ENCODE measurements at regions not wholly inside any gene's neighbourhood (a gene's known extent, or its start where the extent isn't known, plus 50 kb on each side); places are given as distances from the start of the nearest gene placed in this dataset.
"Not testable (repeated sequence)": the region's sequence is repeated elsewhere in the genome, so short reads cannot be mapped to it uniquely, and the experiment has no call there.

DNA sequence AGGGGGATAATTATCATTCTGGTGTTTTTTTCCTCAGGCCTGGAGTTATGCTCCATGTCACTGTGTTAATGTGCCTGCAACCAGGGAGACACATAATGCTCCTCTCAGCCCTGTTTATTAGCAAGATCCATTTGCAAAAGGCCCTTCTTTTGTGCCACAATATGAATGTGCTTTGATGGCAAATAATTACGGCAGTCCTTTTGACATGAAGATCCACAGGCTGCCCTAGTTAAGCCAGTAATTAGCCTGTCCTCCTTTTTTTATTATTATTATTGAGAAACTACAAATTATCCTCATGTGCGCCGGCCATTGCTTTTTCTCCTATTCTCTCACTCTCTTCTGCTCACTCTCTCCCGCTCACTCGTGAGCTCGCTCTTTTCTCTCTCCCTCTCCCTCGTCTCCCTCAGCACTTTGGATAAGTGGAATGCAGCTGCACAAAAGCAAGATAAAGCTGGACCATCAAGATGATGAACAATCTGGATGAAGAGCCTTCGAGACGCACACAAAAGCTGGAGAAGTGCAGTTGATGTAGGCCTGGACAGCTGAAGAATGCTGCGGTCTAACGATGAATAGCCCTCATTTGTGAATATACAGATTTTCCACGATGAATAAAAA lies 762.3 kb downstream of the BCL11A start:
- no peak for DNase-seq (ENCODE audit: low read depth)

DNA sequence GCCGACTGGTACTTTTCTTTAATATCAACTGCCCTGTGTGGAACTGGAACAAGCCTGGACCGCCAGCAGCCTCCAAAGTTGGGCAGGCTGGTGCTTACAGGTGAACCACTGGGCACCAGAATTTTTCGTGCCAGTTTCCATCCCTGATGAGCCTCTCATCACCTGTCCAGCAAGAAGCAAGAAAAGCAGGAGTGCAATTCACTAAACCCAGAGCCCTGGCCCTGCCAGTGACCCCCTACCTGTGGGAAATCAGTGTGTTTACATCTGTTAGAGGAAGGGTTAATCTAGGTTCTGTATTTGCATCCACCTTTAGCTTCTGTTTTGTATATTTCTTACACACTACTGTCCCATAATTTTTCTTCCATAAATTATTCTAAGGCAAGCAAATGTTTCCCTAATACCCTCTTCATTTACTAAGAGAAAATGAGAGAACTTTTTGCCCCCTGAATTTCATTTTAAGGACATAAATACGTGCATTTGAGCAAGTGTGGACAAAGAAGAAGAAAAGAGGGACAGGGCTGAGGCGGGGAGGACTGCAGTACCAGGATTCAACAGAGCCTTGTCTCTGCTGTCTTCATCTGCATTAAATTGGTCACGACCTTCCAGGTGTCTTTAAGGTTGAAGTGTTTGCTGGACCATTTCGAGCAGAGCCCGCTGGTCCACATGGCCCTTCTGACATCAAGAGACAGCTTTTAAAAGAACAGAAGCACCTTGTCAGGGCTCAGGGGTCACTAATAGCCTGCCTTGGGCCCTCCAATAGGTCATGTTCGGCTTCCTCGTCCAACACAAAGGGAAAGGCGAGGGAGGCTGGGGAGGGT lies 763.1 kb downstream of the BCL11A start:
- DNase-seq (ENCODE audit: low read depth) = no peak

DNA sequence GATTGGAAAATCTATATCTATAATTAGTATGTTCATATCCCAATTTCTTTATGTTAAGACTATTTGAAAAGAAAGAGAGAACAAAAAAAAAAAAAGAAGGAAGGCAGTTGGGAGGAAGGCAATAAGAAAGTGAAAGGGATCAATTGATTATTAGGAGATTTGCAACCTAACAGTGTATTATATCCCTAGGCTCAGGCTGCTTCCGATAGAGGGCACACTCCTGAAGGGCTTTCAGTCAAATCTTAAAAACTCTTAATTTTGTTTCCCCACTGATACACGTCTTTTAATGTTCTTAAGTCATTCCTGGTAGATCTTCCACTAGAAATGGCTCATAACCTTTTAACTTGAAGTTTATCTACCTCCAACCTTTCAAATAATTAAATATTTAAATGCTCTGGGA lies 763.9 kb downstream of the BCL11A start:
- no peak for DNase-seq (ENCODE audit: low read depth)

DNA sequence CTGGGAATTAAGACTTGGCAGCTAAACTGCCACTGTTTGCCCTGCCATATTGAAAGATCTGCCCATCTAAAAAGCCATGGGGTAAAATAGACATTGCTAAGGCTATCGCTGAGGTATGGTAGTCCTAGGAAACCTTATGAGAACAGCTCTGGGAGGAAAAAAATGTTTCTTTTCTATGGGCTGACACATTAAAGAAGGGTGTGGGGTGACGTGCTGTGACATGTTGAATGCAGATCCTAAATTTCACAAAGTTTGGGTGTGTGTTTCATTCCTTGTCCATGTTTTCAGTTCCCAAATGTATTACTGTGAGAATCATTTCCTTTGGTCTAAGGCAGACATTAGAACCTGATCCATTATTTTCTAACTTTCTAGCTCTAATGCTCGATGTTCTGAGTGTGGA lies 766.4 kb downstream of the BCL11A start:
- DNase-seq (ENCODE audit: low read depth) = no peak

DNA sequence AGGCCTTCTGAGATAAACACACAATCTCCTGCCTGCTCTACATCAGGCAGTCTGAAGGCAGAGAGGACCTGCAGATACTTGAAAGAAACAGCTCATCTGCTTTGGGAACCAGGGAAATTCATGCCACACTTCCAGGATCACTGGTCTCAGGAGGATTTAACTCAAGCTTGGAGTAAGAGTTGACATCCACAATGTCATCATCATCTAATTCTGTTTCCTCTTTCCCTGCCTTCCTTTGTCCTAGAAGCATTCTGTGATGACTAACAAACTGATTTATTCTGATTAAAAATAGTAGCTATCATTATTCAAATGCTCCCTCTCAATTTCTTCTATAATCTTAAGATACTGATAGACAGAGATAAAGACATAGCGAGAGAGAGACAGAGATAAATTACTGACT lies 766.8 kb downstream of the BCL11A start:
- DNase-seq (ENCODE audit: low read depth) = no peak

DNA sequence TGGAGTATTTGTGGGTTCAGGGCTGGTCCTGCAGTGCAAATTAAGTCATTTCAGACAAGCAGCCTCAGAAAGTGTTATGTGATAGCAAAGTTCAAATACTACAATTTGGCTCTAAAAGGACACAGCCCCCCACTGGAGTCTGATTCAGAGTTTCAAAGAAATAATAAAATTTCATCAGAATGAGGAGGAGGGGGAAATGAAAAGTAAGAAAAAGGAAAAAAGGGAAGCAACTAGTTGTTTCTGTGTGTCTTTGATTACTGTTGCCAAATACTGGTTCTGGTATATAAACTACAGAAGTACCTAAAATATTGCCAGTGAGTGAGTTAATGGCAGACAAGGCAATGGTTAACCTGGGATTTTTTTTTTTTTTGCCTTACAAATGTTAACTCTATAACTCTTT lies 773.9 kb downstream of the BCL11A start:
- no peak for DNase-seq (ENCODE audit: low read depth)

DNA sequence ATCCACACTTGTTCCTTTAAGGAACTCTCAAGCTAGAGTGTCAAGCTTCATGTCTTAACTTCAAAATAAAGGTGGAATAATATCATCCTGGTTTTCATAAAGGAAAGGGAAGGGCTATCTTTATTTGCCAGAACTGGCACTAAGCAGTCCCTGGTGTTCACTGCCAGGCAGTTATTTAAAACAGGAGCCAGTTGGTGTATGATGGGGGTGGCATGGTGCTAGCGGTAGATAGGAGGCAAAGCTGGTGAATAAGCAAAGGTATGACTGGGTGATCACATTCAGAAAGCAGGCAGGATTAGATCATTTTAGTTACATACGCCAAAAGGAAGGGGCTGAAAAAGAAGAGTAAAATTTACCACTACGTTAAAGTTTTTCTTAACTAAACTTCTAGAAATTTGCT lies 776.3 kb downstream of the BCL11A start:
- DNase-seq (ENCODE audit: low read depth) = no peak

DNA sequence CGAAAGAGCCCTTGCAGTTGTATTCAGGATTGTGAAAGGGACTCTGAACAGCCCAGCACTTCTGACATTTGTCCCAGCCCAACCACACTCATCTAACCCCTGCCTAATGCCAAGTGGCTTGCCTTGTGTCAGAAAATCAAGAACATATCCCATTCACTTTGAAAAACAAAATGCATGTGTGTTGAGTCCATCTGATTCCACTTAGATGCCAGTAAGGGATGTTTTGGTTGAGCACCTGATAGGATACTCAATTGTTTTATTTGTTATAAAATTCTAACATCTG lies 776.8 kb downstream of the BCL11A start:
- no peak for DNase-seq (ENCODE audit: low read depth)

DNA sequence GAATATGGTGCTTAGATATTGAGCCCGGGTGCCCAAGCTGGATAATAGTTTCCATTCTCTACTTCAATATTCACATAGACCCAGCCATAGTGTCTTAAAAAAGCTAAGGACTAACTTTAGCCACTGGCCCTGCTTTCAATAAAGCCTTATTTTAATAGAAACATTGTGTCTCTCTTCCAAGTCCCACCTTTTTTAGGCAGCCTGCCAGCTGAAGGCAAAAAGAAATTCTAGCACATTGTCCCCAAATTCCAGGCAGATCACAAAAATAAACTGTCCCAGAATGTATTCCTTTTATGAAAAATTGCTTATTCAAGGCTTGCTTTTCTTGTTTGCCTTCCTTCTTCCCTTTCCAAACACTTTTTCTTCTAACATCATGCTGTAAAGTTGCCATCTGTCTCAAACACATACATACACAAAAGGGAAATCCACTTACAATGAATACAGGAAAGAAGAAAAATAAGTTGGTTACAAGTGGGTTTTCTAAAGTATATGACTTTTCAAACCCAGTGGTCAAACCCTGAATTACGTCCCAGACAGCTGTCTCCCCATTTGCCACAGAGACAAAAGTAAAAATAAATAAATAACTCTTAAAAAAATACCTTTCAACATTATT lies 778.5 kb downstream of the BCL11A start:
- DNase-seq (ENCODE audit: low read depth) = no peak

DNA sequence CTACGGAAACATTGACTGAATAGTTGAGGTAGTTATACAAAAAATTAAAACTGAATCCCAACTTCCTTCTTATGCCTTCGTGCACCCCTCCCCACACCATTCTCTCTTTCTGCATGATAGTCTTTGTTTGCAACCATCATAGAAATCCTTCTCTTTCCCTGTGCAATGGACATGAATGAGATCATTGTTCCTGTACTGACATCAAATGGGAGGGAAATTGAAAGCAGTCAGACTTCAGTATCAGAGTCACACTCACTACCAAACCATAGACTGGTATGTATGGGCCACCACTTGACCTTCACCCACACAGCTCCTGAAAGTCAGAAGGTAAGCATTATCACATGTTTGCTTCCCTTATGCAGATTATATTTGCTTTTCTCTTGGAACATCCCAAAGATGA lies 782.8 kb downstream of the BCL11A start:
- DNase-seq (ENCODE audit: low read depth) = no peak

DNA sequence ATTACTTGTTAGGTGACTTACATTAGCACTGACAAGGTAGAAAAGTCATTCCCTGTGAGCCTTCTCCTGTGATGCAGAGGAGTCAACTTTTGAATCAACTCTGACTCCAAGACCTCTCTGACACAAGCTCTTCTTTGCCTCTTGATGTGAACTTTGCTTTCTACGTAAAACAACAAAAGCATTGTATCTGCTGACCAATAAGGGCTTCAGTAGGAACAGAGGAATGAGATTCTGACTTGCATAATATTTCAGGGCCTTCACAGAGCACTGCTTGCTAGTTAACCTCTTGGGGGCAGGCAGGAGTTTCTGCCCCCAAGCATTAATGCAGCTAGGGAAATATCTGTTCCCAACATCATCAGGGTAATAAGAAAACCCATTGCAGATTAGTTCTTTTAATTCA lies 791.5 kb downstream of the BCL11A start:
- no peak for DNase-seq (ENCODE audit: low read depth)

DNA sequence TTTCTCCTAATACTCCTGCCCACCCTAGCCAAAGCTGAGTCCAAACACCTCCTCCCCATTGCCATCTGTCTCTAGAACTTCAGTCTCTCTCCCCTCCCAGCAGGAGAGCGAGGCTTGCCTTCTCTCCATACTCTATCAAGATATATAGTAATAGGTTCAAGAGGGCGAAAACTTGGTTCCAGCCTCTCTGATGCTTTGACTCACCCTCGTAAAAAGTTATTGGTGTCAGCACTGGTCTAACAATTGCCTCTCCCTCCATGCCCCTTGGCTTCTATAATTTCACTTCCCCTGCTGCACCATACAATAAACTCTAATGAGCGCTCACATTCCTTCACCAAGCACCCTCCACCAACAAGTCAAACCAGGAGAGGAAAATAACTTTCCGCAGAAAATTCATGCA lies 797.3 kb downstream of the BCL11A start:
- DNase-seq (ENCODE audit: low read depth) = no peak

DNA sequence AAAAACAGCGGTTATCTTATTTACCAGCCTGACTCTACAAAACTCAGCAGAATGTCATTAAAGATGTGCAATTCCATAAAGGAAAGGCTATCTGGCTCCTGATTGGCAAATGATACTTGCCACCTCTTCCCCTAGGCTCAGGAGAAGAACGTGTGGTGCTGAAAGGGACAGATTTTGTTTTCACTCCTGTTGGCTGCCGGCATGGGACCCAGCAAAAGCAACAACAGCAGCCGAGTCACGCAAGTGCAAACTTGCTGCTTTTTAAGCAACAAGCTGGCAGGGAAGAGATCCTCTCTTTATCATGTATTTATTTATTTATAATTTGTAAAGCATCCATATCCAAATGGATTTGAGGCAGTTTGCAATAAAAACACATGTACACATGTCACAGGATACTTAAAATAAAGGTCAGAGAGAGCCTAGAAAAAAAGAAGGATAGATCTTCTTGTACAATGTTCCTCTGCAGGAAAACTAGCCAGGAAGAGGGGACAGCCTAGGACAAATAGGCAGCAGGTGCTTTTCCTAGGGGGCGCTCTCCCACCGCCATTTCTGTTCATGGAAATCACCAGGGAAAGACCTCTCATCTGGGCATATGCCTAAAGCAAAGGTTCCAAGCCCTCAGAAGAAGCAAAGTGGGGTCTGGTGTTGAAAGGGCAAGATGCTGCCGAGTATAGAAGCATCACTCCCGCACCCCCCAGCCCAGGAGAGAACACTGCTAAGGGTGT lies 799.3 kb downstream of the BCL11A start:
- no peak for DNase-seq (ENCODE audit: low read depth)

DNA sequence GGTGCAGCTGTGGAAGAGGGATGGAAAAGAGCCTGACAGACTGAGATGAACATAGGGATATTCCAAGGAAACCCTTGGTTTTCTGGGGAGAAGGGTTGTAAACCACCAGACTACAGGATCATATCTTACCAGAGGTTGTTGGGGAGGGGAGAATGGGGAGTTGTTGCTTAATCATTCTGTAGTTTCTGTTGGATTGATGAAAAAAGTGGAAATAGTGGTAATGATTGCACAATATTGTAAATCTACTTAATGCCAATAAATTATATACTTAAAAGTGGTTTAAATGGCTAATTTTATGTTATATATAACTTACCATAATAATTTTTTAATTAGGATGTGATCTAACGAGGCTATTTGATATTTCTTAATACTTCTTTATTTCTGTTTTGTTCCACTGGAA lies 800.9 kb downstream of the BCL11A start:
- no peak for DNase-seq (ENCODE audit: low read depth)

DNA sequence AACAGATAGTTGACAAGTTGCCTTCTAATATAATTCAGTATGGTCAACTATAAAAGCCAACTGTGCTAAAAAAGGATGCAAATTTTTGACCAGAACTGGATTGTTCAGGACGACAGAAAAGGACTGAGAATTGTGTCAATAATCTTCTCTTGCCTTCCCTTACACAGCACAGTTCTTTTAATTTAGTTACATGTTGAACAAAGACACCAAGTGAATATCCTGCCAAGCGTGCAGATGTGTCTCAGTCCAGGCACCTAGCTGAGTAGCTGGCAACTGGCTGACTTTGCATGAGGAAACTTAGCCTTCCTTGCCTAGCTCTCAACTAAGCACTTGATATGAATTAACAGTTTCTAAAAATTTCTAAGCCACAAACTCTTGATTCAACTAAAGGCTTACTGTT lies 801.4 kb downstream of the BCL11A start:
- no peak for DNase-seq (ENCODE audit: low read depth)

DNA sequence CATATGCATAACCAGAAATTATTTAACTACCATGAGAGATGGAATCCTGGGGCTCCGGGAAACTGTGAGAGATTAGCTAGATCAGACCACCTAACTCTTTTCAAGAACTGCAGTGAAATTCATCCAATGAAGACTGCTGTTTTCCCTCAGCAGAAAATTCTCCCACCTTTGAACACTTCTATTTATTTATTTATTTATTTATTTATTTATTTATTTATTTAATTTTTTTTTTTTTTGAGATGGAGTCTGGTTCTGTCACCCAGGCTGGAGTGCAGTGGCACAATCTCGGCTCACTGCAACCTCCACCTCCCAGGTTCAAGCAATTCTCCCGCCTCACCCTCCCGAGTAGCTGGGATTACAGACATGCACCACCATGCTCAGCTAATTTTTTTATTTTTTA lies 802.2 kb downstream of the BCL11A start:
- not testable (repeated sequence) for DNase-seq (ENCODE audit: low read depth)

DNA sequence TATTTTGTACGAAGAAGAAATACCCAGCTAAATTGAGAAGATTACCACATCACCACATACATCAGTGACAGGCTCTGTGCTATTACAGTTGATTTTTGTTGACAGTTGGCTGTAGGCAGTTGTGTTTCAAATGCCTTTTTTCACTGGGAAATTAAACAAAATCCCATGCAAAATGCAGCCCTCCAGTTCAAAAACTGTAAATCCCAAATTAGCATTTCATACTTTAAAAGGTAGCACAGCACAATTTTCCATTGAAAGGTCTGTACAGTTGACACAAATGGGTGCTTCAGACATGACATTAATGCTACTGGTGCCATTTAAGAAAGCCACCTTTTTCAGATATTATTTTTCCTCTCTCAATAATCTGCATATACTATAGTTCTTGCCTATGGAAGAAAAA lies 807.2 kb downstream of the BCL11A start:
- no peak for DNase-seq (ENCODE audit: low read depth)

DNA sequence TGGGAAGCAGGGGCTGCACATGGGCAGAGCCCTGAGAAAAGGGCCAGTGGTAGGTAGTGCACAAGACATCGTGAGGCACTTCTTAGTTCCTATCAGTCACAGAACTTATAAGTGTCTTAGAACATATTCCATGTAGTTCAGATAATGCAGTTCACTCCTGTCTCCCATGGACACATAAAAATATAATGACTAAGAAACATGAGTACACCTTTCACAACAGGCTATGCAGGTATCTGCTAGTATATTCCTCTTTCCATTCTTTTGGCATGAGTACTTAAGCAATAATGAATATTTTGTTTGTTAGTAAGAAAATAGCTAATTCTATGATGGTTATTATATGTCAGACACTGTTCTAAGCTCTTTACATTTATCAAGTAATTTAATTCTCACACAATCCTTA lies 808.4 kb downstream of the BCL11A start:
- DNase-seq (ENCODE audit: low read depth) = no peak

DNA sequence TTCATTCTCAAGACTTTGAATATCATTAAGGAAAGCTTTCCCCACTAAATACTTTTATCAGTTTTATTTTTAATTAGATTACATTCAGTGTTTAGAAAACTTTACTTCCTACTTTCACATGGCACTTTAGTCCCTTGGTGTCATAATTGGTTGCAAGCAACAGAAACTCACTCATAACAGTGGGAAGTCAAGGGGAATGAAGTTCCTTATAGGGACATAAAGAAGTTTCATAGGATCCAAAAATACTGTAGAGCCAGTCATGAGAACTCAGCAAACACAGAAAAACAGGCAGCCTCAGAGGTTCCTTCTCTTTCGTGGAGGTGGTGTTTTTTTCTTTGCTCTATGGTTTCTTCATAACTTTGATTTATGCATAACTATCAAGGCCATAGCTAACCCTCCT lies 809.0 kb downstream of the BCL11A start:
- DNase-seq (ENCODE audit: low read depth) = no peak

DNA sequence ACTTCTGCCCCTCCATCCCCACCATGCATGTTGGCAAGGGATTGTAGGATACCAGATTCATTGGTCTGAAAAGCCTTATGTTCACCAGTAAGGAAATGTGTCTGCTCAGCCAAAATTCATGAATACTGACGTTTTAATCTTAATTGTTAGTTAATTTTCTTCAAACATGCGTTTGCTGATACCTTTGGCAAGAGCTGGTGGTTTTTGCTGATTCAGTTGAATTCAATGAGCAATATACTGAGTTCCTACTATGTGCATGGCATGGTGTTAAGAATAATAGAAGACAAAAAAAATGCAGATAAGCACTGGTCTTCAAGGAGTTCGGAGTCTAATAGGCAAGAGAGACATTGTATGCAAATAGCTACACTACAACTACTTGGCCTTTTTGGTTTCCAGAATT lies 811.6 kb downstream of the BCL11A start:
- no peak for DNase-seq (ENCODE audit: low read depth)

DNA sequence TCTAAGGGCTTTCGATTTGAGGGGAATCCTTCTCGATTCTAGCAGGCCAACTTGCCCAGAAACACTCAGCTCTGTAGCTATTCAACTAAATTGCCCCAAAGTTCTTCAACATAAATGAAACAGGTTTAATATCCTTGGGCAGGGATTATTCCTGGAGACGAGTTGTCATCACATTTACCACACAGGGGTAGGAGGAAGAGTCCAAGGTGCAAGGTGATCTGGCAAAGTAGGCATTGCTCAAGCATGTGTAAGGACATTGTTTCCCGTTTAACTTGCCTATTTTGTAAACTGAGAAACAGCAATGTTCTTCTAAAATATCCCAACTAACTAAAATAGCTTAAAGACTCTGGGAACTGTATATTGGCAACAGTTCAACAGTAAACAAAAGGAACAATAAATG lies 814.3 kb downstream of the BCL11A start:
- DNase-seq (ENCODE audit: low read depth) = no peak

DNA sequence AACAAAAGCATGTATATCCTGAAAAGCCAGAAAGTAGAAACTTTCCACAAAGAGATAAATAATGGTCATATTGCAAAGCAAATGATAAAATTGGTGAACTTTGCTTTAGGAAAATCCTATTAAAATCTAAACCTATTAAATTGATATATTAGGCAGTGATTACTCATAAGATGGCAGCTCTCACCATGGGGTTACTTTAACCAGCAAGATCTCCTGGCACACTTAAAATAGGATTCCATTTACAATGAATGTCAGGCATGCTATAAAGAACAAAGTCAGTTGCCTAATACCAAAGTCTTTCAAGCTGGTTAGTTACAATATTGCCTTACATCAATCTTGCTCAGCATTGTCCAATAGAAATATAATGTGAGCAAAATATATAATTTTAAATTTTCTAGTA lies 816.2 kb downstream of the BCL11A start:
- DNase-seq (ENCODE audit: low read depth) = no peak

DNA sequence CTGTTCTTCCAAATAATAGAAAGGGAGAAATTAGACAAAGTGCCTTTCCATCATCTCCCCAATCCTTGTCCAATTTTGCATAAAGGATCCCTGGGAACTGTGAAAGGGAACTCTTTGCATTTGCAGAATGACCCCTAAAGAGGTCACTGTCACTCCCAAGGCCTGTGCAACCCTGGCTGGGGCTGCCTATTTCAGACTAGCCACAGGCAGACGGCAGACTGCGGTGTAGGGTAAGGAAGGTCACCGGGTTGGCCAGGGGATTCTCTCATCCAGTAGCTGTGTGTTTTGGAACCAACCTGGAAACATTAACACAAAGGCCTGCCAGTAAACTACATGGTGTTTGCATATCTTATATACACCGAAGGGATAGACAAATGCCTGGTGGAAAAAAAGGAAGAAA lies 818.7 kb downstream of the BCL11A start:
- no peak for DNase-seq (ENCODE audit: low read depth)
